NCI-H1092 (cell line): ENCODE measurements at regions not wholly inside any gene's neighbourhood (a gene's known extent, or its start where the extent isn't known, plus 50 kb on each side); places are given as distances from the start of the nearest gene placed in this dataset.

ENCODE experiments used
- DNase-seq: peaks from one replicate; lab custom pipeline; 2025; lab: John Stamatoyannopoulos, UW

DNA sequence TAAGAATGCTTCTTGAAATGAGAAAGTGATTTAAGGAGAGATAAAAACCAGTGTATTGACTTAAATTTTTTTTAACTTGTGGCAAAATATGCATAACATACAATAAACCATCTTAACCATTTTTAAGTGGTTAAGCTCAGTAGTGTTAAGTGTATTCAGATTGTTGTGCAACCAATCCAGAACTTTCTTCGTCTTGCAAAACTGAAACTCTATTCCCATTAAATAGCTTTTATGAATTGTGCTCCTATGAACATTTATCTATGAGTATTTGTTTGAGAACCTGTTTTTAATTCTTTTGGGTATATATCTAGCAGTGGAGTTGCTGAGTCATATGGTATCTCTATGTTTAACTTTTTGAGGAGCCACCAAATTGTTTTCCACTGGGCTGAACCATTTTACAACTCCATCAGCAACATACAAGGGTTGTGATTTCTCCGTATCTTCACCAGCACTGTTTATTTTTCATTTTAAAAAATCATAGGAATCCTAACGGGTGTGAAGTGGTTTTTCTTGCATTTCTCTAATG, 76.6 kb upstream of the ACTBL2 start:
- no peak for DNase-seq

GRCh38 chr5:57552033-57552432, 69.4 kb upstream of the ACTBL2 start:
- no peak for DNase-seq

- DNase-seq = no peak
These were observed 68.6 kb upstream of the ACTBL2 start for GRCh38 chr5:57551251-57551650.

DNA sequence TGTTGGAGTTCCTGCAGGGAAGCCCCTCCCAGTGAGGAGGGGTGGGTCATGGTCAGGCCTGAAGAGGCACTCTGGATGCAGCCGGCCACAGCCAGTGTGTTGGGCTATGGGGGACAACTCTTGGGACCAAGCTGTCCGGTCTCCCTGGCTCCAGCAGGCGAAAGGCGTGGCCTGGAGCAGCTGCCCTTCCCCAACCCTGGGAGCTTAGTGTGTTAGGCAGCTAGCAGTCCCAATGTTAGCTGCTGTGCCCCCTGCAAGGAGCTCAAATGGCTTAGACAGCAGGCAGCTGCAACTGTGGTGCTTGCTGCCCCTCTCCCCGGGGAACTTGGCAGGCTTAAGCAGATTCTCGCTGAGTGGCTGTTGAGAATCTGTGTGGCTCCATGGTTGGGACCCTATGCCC, 67.5 kb upstream of the ACTBL2 start:
- no peak for DNase-seq

GRCh38 chr5:57549566-57549965, 67.0 kb upstream of the ACTBL2 start:
- no peak for DNase-seq

DNA sequence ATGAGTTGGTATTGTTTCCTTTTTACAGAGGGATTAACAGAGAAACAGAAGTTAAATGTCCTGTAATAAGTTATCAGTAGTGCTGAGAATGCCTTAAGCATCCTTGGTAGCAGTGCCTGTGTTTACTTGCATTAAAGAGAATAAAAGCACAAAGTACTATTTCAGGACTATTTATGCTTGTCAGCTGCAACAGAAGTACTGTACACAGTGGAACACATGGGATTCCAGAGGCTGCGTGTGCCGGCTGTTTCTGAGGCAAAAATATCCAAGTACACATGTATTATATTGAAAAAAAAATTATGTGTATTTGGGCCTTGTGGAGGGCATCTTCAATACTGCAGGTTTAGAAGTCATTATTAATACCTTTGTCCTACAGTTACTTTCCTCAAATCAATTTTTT, 58.2 kb upstream of the ACTBL2 start:
- no peak for DNase-seq

DNA sequence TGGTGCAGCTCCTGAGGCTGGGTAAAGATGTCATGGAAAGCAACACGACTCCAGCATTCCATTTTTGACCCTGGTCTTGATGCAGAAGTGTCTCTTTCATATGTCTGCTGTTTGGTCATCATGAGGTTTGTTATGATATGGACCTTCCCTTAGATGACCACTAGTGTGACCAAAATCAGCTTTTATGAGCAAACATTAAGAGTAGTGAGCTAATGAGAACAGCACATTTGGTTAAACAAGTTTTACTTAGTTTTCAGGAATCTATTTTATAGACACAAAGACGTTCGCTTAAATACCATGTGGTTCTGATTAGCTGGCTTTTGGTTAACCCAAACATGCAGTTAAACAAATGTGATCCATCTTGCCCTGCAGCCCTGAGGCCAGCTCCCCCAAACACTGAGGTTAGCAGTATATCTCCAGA, 56.7 kb upstream of the ACTBL2 start:
- DNase-seq = no peak

- no peak for DNase-seq
These were observed 55.8 kb upstream of the ACTBL2 start for GRCh38 chr5:57538341-57538955.

DNA sequence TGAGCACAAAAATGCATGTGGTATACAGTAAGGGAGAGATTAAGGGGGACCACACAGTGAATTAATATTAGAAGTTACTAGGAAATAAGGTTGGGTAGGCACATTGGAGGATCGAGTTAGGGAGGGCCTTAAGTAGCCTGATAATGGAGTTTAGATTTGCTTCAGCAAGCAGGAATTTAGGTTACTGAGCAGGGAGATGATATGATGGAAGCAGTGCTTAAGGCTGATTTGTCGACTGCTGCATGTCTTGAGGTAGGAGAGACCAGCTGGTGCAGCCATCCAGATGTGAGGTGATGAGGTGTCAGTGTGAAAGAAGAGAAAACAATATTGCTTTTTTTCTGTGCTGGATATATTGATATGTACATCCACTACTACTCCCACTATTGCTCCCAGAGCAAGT, 55.2 kb upstream of the ACTBL2 start:
- DNase-seq = no peak

DNA sequence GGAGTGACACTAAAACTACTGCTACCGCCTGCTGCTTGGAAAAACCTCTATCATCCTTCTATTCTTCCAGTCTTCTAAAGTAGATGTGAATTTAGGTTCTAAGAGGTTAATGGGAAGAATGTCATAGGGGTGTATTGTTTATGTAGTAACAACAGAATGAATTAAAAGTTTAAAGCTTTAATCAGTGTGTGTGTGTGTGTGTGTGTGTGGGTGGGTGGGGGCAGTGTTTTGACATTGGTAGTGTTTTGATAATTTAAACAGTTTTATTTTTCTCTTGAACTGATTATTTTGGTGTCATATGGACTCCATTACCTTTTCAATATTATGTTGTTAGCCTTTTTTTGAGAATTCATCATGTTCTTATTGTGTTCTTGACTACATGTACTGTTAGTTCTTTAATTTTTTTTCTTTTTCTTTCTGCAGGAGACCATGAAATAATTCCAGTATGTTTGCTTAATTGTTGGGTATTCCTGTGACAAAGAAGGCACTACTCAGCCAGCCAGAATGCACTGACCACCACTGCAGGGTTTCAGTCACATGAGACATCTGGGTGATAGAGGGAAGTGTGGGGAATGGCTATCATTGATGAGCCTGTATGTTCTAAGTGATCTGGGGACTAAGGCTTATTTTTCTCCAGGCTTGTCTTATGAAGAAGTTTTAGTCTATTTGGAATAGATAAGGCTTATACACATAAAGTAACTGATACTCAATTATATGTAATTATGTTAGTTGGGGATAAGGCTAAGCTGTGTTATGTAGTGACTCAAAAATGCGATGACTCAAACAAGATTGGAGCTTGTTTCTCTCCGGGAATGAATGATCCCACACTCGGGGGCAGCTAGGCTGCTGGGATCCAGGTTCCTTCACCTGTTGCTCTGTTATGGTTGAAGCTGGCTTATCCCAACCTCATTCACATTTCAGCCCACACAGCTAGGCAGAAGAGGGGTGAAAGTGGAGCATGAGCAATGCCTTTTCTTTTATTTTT, 50.2 kb upstream of the ACTBL2 start:
- no peak for DNase-seq
